ENCODE measurements at regions not wholly inside any gene's neighbourhood (a gene's known extent, or its start where the extent isn't known, plus 50 kb on each side); places are given as distances from the start of the nearest gene placed in this dataset.

- no TSS peak for BruUV-seq (replicated peaks)
- DNase-seq = no peak
- H3K4me1 Mint-ChIP-seq (ENCODE audit: low read depth, unreplicated experiment) = no peaks in the 10 kb centered on the region
- intact Hi-C loops (cut with micrococcal nuclease; ENCODE audit: unreplicated experiment) = loop anchor here (5.0 kb wide), 2 partner anchors 157 to 1637 kb away; no protein-coding TSS in a partner anchor
- H3K36me3 Mint-ChIP-seq (ENCODE audit: insufficient read depth, unreplicated experiment) = no peaks in the 10 kb centered on the region
- H3K27ac Mint-ChIP-seq (ENCODE audit: unreplicated experiment) = no peak overlapping the region
- no peak overlapping the region for H3K4me3 Mint-ChIP-seq (ENCODE audit: low read depth, unreplicated experiment)
- CTCF ChIA-PET = interaction anchor here (0.7 kb wide), 1 partner anchor 56 kb away, joined by 3 read pairs; no protein-coding TSS in a partner anchor
- H3K9me3 Mint-ChIP-seq (ENCODE audit: low read depth, unreplicated experiment) = no peaks in the 10 kb centered on the region
- H3K27me3 Mint-ChIP-seq (ENCODE audit: unreplicated experiment) = no peaks in the 10 kb centered on the region
- TF ChIP-seq CTCF (IDR thresholded peaks at IDR 0.05; ENCODE audit: unreplicated experiment) = no peak
These were observed 68.5 kb upstream of the PMFBP1 start for GRCh38 chr16:72240466-72240865.

GRCh38 chr16:72236866-72237265 is 64.9 kb upstream of the PMFBP1 start:
- Mint-ChIP-seq H3K4me1 (ENCODE audit: low read depth, unreplicated experiment) (no peaks in the 10 kb centered on the region), H3K27me3 (ENCODE audit: unreplicated experiment) (no peaks in the 10 kb centered on the region), H3K36me3 (ENCODE audit: insufficient read depth, unreplicated experiment) (no peaks in the 10 kb centered on the region), H3K9me3 (ENCODE audit: low read depth, unreplicated experiment) (no peaks in the 10 kb centered on the region), H3K4me3 (ENCODE audit: low read depth, unreplicated experiment) (no peak overlapping the region), H3K27ac (ENCODE audit: unreplicated experiment) (no peak overlapping the region)
- DNase-seq = no peak
- intact Hi-C loops (cut with micrococcal nuclease; ENCODE audit: unreplicated experiment) = loop anchor here (2.0 kb wide), 1 partner anchor 112 kb away; no protein-coding TSS in a partner anchor
- TF ChIP-seq CTCF (IDR thresholded peaks at IDR 0.05; ENCODE audit: unreplicated experiment) = no peak
- CTCF ChIA-PET = no interaction called here
- no TSS peak for BruUV-seq (replicated peaks)

- Mint-ChIP-seq H3K27me3 (ENCODE audit: unreplicated experiment) (no peaks in the 10 kb centered on the region), H3K27ac (ENCODE audit: unreplicated experiment) (no peak overlapping the region), H3K4me1 (ENCODE audit: low read depth, unreplicated experiment) (no peaks in the 10 kb centered on the region), H3K36me3 (ENCODE audit: insufficient read depth, unreplicated experiment) (no peaks in the 10 kb centered on the region), H3K9me3 (ENCODE audit: low read depth, unreplicated experiment) (peaks cover 3% of the 10 kb centered on the region), H3K4me3 (ENCODE audit: low read depth, unreplicated experiment) (no peak overlapping the region)
- intact Hi-C loops (cut with micrococcal nuclease; ENCODE audit: unreplicated experiment) = no loop called here
- no peak for TF ChIP-seq CTCF (IDR thresholded peaks at IDR 0.05; ENCODE audit: unreplicated experiment)
- DNase-seq = no peak
- BruUV-seq (replicated peaks) = no TSS peak
- CTCF ChIA-PET = no interaction called here
These were observed 62.4 kb upstream of the PMFBP1 start for GRCh38 chr16:72234387-72234786.

GRCh38 chr16:72228014-72228413 is 56.1 kb upstream of the PMFBP1 start:
- Mint-ChIP-seq H3K4me3 (ENCODE audit: low read depth, unreplicated experiment) (no peak overlapping the region), H3K27ac (ENCODE audit: unreplicated experiment) (no peak overlapping the region), H3K36me3 (ENCODE audit: insufficient read depth, unreplicated experiment) (no peaks in the 10 kb centered on the region), H3K27me3 (ENCODE audit: unreplicated experiment) (no peaks in the 10 kb centered on the region), H3K9me3 (ENCODE audit: low read depth, unreplicated experiment) (peaks cover 3% of the 10 kb centered on the region), H3K4me1 (ENCODE audit: low read depth, unreplicated experiment) (peaks cover 11% of the 10 kb centered on the region)
- intact Hi-C loops (cut with micrococcal nuclease; ENCODE audit: unreplicated experiment) = no loop called here
- DNase-seq = no peak
- CTCF ChIA-PET = no interaction called here
- TF ChIP-seq CTCF (IDR thresholded peaks at IDR 0.05; ENCODE audit: unreplicated experiment) = no peak
- no TSS peak for BruUV-seq (replicated peaks)
